Prostate gland (tissue), 2 donors: ENCODE measurements at regions not wholly inside any gene's neighbourhood (a gene's known extent, or its start where the extent isn't known, plus 50 kb on each side); places are given as distances from the start of the nearest gene placed in this dataset.

Experiments used
- CTCF ChIP-seq, 4 experiments: fragments of 200-600 bp in 2 of 4; fragments of 450-650 bp in 2 of 4; sonication (generic) in 2 of 4; IDR thresholded peaks; 1 replicate in 3 of 4; 2 replicates in 1 of 4; pipeline ENCODE4 v1.5.1; 2016 to 2019; ENCODE audit warnings: antibody characterized with exemption in 4 of 4, mild to moderate bottlenecking in 2 of 4, moderate library complexity in 2 of 4
- POLR2AphosphoS5 ChIP-seq: sonication (generic); formaldehyde crosslinking; IDR thresholded peaks from one replicate; pipeline ENCODE4 v1.6.1; 2017; ENCODE audit warnings: antibody characterized with exemption

GRCh38 chr11:64436000-64436399 is 77.0 kb downstream of the RPS6KA4 start:
- no peak for TF ChIP-seq POLR2AphosphoS5
- TF ChIP-seq CTCF (IDR thresholded peaks at IDR 0.05), result no peak
